ENCODE measurements at regions not wholly inside any gene's neighbourhood (a gene's known extent, or its start where the extent isn't known, plus 50 kb on each side); places are given as distances from the start of the nearest gene placed in this dataset.

- Mint-ChIP-seq H3K4me1 (ENCODE audit: low read depth) (no peaks in the 10 kb centered on the region), H3K27ac (no peak overlapping the region), H3K4me3 (no peak overlapping the region), H3K9me3 (no peaks in the 10 kb centered on the region), H3K36me3 (ENCODE audit: low read depth) (no peaks in the 10 kb centered on the region), H3K27me3 (peaks cover 7% of the 10 kb centered on the region)
- CTCF ChIA-PET = no interaction called here
- POLR2A ChIA-PET = no interaction called here
- intact Hi-C loops (cut with micrococcal nuclease) = no loop called here
- ATAC-seq (no peak), DNase-seq (no peak)
- no peak for TF ChIP-seq CTCF (IDR thresholded peaks at IDR 0.05)
These were observed 56.5 kb upstream of the GUCY1A1 start for GRCh38 chr4:155610143-155610542.

GRCh38 chr4:155609455-155610059 lies 57.1 kb upstream of the GUCY1A1 start:
- CTCF ChIA-PET = no interaction called here
- peaks cover 6% of the 10 kb centered on the region for H3K27me3 Mint-ChIP-seq
- TF ChIP-seq CTCF (IDR thresholded peaks at IDR 0.05) = no peak
- H3K27ac Mint-ChIP-seq = no peak overlapping the region
- H3K36me3 Mint-ChIP-seq (ENCODE audit: low read depth) = no peaks in the 10 kb centered on the region
- intact Hi-C loops (cut with micrococcal nuclease) = no loop called here
- ATAC-seq = no peak
- H3K4me1 Mint-ChIP-seq (ENCODE audit: low read depth) = no peaks in the 10 kb centered on the region
- POLR2A ChIA-PET = no interaction called here
- no peak for DNase-seq
- no peaks in the 10 kb centered on the region for H3K9me3 Mint-ChIP-seq
- no peak overlapping the region for H3K4me3 Mint-ChIP-seq

- TF ChIP-seq CTCF (IDR thresholded peaks at IDR 0.05) = no peak
- intact Hi-C loops (cut with micrococcal nuclease) = no loop called here
- ATAC-seq (no peak), DNase-seq (no peak)
- Mint-ChIP-seq H3K9me3 (no peaks in the 10 kb centered on the region), H3K4me3 (no peak overlapping the region), H3K27me3 (peaks cover 4% of the 10 kb centered on the region), H3K4me1 (ENCODE audit: low read depth) (peaks cover 1% of the 10 kb centered on the region), H3K36me3 (ENCODE audit: low read depth) (no peaks in the 10 kb centered on the region), H3K27ac (no peak overlapping the region)
- CTCF ChIA-PET = no interaction called here
- POLR2A ChIA-PET = no interaction called here
These were observed 58.3 kb upstream of the GUCY1A1 start for GRCh38 chr4:155608225-155608885.

GRCh38 chr4:155607481-155607880 lies 59.2 kb upstream of the GUCY1A1 start:
- POLR2A ChIA-PET = no interaction called here
- ATAC-seq (no peak), DNase-seq (no peak)
- intact Hi-C loops (cut with micrococcal nuclease) = no loop called here
- TF ChIP-seq CTCF (IDR thresholded peaks at IDR 0.05) = no peak
- Mint-ChIP-seq H3K27me3 (peaks cover 2% of the 10 kb centered on the region), H3K36me3 (ENCODE audit: low read depth) (no peaks in the 10 kb centered on the region), H3K4me3 (no peak overlapping the region), H3K4me1 (ENCODE audit: low read depth) (peaks cover 4% of the 10 kb centered on the region), H3K27ac (no peak overlapping the region), H3K9me3 (no peaks in the 10 kb centered on the region)
- CTCF ChIA-PET = no interaction called here

- POLR2A ChIA-PET = no interaction called here
These were observed 61.7 kb upstream of the GUCY1A1 start for GRCh38 chr4:155604718-155605626.

More at GRCh38 chr4:155604718-155605626, 61.7 kb upstream of the GUCY1A1 start:
- no peaks in the 10 kb centered on the region for H3K36me3 Mint-ChIP-seq (ENCODE audit: low read depth)
- H3K9me3 Mint-ChIP-seq = no peaks in the 10 kb centered on the region
- no peak for TF ChIP-seq CTCF (IDR thresholded peaks at IDR 0.05)
- CTCF ChIA-PET = no interaction called here
- no peak for ATAC-seq
- no peak overlapping the region for H3K4me3 Mint-ChIP-seq
- no peak overlapping the region for H3K27ac Mint-ChIP-seq
- intact Hi-C loops (cut with micrococcal nuclease) = no loop called here
- no peak for DNase-seq
- H3K27me3 Mint-ChIP-seq = peaks cover 2% of the 10 kb centered on the region
- peaks cover 4% of the 10 kb centered on the region for H3K4me1 Mint-ChIP-seq (ENCODE audit: low read depth)
